NB4 (cell line): ENCODE measurements at regions not wholly inside any gene's neighbourhood (a gene's known extent, or its start where the extent isn't known, plus 50 kb on each side); places are given as distances from the start of the nearest gene placed in this dataset.

Source experiments
- DNase-seq: peaks from one replicate; pipeline ENCODE4 v3.0.0; 2010; ENCODE audit warnings: low read depth
- H3K4me3 ChIP-seq: one replicate; pipeline ENCODE4 v1.5.1; 2011; ENCODE audit warnings: mild to moderate bottlenecking, low read depth, low read length, moderate library complexity
- MYC ChIP-seq: IDR thresholded peaks from 2 replicates; pipeline ENCODE4 v1.6.1; 2011; ENCODE audit warnings: low read depth, low read length
- POLR2A ChIP-seq: IDR thresholded peaks from 2 replicates; pipeline ENCODE4 v1.6.1; 2011; ENCODE audit warnings: mild to moderate bottlenecking; ENCODE audit not compliant: insufficient read length; ENCODE audit errors: extremely low read depth
- TF ChIP-seq, protein P1 (sequence below): IDR thresholded peaks from one replicate; pipeline ENCODE4 v1.5.1; 2012; ENCODE audit warnings: low read depth, low read length
- TF ChIP-seq, protein P2 (sequence below): IDR thresholded peaks from 2 replicates; pipeline ENCODE4 v1.6.1; 2011; ENCODE audit warnings: low read depth, low read length

DNA sequence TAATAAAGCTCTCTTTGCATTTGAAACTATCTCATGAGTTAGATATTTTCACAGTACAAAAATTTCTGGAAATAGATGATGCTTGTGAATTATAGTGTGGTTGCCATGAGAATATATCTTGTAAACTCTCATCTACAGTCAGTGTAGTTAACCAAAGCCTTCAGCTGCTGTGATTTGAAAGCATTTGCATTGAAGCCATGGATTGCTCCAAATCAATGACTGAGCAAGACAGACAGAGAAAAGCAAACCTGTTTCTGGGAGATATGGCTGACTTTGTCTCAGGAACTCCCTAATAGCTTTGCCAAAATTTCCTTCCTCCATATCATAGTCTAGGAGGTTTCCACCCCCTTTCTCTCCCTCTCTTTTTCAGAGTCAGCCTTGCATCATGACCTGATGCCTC, 955.3 kb downstream of the REEP3 start:
- H3K4me3 ChIP-seq: no peak overlapping the region
- no peak for DNase-seq
- TF ChIP-seq, protein P1, sequence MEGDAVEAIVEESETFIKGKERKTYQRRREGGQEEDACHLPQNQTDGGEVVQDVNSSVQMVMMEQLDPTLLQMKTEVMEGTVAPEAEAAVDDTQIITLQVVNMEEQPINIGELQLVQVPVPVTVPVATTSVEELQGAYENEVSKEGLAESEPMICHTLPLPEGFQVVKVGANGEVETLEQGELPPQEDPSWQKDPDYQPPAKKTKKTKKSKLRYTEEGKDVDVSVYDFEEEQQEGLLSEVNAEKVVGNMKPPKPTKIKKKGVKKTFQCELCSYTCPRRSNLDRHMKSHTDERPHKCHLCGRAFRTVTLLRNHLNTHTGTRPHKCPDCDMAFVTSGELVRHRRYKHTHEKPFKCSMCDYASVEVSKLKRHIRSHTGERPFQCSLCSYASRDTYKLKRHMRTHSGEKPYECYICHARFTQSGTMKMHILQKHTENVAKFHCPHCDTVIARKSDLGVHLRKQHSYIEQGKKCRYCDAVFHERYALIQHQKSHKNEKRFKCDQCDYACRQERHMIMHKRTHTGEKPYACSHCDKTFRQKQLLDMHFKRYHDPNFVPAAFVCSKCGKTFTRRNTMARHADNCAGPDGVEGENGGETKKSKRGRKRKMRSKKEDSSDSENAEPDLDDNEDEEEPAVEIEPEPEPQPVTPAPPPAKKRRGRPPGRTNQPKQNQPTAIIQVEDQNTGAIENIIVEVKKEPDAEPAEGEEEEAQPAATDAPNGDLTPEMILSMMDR: no peak
- TF ChIP-seq MYC (no peak), POLR2A (no peak)
- TF ChIP-seq, protein P2, sequence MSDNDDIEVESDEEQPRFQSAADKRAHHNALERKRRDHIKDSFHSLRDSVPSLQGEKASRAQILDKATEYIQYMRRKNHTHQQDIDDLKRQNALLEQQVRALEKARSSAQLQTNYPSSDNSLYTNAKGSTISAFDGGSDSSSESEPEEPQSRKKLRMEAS: no peak

DNA sequence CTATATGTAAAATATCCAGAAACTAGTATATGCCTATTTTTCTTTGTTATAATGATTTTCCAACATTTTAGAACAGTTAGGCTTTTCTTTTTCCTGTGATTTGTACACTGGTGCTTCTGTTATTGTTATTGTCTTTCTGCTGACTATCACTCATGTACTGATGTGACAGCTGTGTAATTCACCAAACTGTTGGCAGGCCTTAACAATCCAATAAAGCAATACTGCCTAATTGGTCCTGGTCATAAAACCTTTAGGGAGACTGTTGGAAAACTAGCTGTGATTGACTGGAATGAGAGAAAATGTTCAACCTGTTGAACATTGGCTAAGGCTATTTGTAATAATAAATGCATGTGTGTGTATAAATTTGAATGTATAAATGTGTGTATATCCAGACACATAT, 956.6 kb downstream of the REEP3 start:
- no peak overlapping the region for H3K4me3 ChIP-seq
- no peak for DNase-seq
- TF ChIP-seq, protein P1: no peak
- TF ChIP-seq, protein P2: no peak
- no peak for TF ChIP-seq POLR2A
- no peak for TF ChIP-seq MYC

DNA sequence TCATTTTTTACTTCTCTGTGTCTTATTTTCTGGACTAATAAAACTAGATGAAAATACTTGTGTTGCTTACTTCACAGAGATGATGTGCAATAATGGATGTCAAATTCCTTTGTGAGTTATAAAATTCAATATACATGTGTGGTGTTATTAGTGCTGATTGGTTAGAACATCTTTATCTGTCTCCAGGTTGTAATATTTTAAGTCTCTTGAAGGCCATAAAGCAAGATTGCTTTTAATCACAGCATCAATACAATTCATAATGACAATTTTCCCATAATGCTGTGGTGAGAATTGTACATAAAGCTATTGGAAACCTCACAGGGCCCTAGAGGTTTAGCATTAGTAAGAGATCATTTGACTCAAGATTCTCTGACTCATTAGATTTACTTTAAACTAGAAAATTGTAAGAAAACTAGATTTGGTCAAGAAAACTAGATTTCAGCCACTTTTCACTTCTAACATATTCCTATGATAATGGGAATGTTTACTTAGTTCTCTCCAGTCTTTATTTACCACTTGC, 963.7 kb downstream of the REEP3 start:
- TF ChIP-seq, protein P2: no peak
- TF ChIP-seq, protein P1: no peak
- TF ChIP-seq MYC: no peak
- no peak for TF ChIP-seq POLR2A
- no peak overlapping the region for H3K4me3 ChIP-seq
- no peak for DNase-seq

DNA sequence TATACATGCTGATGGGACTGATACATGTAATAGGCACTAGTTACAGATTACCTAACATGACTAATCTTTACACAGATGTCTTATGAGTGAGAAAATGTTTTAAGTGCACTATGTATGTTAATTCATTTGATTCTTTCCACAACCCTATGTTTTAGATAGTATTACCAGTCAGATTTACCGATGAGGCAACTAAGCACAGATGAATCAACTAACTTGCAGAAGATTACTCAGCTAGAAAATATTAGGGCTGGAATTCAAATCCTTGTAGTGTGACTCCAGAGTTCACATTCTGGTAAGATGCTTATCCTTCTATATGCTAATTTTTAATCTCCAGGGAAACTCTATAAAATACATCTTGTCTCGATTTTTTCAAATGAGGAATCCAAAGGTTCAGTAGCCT, 964.9 kb downstream of the REEP3 start:
- DNase-seq: no peak
- no peak overlapping the region for H3K4me3 ChIP-seq
- TF ChIP-seq, protein P1: no peak
- no peak for TF ChIP-seq MYC
- TF ChIP-seq, protein P2: no peak

DNA sequence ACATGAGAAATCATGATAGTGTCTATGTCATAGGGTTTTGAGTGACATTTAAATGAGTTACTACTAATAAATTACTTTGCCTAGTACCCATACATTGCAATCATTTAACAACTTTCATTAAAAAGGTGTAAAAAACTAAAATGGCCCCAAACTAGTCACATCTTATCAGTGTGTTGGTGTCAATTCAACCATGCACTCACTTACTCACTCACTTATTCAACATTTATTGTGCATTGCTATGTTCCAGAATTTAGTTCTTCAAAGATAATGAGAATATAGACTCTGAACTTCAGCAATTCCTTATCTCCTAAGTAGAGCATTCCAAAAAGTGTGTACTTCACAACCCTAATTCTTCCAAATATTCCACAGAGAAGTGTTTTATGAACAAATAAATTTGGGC, 965.7 kb downstream of the REEP3 start:
- no peak for DNase-seq
- TF ChIP-seq, protein P1: no peak
- no peak for TF ChIP-seq MYC
- H3K4me3 ChIP-seq: no peak overlapping the region

DNA sequence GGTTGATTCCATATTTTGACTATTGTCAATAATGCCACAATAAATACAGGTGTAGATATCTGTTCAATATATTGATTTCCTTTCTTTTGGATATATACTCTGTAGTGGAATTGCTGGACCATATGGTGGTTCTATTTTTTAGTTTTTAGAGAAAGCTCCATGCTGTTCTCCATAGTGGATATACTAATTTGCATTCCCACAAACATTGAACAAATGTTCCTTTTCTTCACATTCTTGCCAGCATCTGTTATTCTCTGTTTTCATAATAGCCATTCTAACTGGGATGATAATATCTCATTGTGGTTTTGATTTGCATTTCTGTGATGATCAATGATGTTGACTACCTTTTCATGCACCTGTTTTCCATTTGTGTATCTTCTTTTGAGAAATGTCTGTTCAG, 973.7 kb downstream of the REEP3 start:
- TF ChIP-seq, protein P1: no peak
- TF ChIP-seq POLR2A: no peak
- TF ChIP-seq, protein P2: no peak
- no peak for TF ChIP-seq MYC
- DNase-seq: no peak
- no peak overlapping the region for H3K4me3 ChIP-seq
